ENCODE measurements at regions not wholly inside any gene's neighbourhood (a gene's known extent, or its start where the extent isn't known, plus 50 kb on each side); places are given as distances from the start of the nearest gene placed in this dataset.

GRCh38 chr1:84759756-84760155, 69.5 kb upstream of the SSX2IP start:
- DNase-seq (ENCODE audit: low spot score): no peak

- DNase-seq (ENCODE audit: low spot score): no peak
Measured at GRCh38 chr1:84758968-84759491, 68.8 kb upstream of the SSX2IP start.

GRCh38 chr1:84758476-84758875, 68.2 kb upstream of the SSX2IP start:
- DNase-seq (ENCODE audit: low spot score): no peak

DNA sequence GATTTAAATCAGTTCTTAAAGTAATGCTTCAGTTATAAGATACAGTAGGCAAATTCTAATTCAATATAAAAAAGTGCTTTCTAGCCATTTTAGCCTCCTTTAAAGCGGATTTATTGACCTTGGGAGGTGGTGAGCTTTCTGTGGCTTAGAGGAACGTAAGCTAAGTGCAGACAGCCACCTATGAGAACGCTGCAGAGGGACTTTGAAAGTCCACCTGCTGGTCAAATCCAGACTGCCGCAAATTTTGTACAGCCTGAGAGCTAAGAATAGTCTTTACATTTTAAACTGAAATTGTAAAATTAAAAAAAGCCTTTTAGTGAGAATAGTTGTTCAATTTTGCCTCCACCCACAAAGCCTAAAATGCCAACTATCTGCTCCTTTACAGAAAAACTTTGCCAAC, 67.0 kb upstream of the SSX2IP start:
- DNase-seq (ENCODE audit: low spot score): no peak

GRCh38 chr1:84756455-84757082, 66.3 kb upstream of the SSX2IP start:
- DNase-seq (ENCODE audit: low spot score): no peak

GRCh38 chr1:84756001-84756400, 65.7 kb upstream of the SSX2IP start:
- no peak for DNase-seq (ENCODE audit: low spot score)

DNA sequence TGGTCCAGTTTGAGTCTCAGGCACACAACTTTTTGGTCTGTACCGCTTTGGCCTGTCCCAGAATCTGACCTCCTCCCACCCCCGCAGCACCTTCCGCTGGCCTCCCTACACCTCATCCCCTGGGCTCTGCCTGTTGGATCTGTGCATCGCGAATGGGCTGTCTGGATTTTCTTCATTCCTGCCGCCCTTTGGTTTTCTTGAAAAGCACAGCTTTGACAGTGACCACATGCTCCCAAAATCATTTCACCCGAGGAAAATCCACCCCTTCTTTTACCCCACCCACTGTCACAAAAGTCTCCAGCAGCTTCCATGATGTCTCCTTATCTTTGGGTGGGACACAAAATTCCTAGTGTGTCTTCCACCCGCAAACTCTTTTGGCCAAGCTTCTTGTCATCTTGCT, 65.0 kb upstream of the SSX2IP start:
- no peak for DNase-seq (ENCODE audit: low spot score)

- no peak for DNase-seq (ENCODE audit: low spot score)
Measured at GRCh38 chr1:84754386-84754703, 64.1 kb upstream of the SSX2IP start.

DNA sequence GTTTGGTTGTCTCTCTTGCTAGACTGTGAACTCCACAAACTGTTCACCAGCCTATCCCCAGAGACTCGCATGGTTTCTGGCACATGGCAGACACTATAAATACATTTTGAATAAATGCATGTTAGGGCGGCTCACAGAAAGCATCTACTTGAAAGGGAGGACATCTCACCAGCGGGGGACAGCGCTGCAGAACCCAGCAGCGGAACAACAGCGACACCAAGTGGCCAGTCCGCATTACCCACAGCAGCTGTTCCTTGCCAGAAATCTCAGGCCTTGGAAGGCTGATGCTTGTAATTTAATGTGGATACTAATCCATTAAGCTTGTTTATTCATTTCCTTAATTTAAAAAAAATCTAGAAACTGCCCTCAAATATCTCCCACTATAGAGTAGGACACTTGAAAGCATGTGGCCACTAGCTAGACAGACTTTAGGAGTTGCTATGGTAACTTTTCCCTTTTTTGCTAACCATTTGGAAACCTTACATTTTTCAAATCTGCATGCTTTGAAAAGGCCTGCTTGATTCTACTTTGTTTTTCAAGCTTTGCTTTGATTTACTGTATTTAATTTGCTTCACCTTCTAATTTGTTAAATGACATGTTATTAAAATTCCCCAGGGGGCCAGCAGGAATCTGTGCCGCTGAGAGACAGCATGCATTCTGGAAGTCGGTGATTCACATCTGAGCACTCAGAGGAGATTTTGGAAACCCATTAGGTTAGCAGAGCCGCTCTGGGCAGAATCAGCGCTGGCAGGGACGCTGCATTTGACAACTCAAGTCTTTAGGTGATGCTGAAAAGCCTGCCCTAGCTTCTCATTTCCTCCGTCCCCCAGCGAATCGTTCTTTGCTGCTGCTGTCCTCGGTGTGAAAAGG, 63.5 kb upstream of the SSX2IP start:
- peak; percentile 73 for DNase-seq (ENCODE audit: low spot score)

DNA sequence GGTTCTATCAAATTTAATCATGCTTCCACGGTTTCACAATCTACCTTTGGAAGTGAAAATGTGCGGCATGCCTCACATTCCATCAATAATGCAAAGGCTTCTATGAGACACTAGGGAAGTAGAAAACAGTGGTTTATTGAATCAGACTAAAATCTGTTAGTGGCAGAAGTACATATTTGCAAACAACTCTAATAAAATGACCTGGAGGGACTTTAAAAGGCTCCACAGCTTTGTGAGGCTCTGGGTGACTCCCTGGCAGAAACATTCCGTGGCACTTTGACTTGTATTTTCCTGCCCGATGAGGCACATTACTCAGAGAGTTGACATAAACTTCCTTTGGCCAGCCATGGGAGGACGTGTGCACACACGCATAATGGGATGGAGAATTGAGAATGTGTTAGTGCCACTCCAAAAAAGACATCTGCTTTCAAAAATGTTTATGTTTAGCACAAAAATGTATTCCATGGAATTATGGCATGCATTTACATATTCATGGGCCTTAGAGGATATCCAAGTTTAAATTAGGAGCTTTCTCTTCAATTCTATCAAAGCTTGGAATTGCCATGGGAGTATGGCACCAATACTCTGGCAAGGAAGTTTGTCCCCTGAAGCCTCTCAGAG, 60.0 kb upstream of the SSX2IP start:
- no peak for DNase-seq (ENCODE audit: low spot score)

GRCh38 chr1:84749427-84749826, 59.2 kb upstream of the SSX2IP start:
- no peak for DNase-seq (ENCODE audit: low spot score)

GRCh38 chr1:84748364-84748763, 58.1 kb upstream of the SSX2IP start:
- no peak for DNase-seq (ENCODE audit: low spot score)

DNA sequence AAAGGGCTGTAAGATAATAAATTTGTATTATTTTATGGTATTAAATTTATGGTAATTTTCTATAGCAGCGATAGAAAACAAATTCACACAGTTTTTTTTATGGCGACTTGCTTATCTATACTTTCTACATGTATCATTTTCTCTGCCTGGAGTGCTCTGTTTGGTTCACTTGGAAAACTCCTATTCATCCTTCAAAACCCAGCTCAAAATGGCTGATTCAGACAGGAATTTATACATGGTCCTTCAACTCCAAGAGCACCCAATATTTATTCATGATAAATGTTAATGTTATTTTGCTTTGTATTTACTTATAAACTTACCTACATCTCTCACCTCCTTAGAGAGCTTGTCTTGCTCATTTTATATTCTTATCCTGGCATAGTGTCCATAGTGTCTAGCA, 55.6 kb upstream of the SSX2IP start:
- DNase-seq (ENCODE audit: low spot score): no peak

- DNase-seq (ENCODE audit: low spot score): no peak
Measured at GRCh38 chr1:84743896-84744295, 53.6 kb upstream of the SSX2IP start.

GRCh38 chr1:84742653-84743052, 52.4 kb upstream of the SSX2IP start:
- DNase-seq (ENCODE audit: low spot score): no peak

DNA sequence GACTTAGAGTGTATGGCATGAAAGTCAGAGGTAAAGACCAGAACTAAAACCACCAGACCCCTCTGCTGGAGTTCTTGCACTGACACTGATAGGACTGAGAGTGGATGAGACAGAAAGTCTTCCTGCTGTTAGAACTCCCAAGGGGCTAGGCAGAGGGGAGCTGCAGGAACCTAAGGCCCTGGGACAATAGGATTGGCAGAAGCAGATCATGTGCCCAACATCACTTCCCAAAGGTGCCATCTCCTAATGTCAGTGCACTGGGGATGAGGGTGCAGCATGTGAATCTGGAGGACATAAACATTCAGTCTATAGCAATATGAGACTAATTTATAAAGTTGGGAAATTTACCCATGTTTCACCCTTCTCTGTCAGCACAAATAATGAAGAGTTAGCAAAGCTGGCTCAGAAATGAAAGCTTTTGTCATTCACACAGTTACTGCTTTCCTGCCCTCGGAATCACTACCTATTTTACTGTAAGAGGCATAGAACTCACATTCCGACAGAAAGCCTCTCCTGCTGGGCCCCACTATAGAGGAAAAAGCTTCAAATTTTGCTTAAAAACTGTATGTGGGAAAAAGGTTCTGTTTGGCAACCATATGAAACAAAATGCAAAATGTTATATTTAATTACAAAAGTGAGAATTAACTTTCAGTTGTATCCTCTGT, 49.9 kb upstream of the SSX2IP start:
- DNase-seq (ENCODE audit: low spot score): no peak

Data from LoVo (cell line).